MM.1S (cell line): ENCODE measurements at regions not wholly inside any gene's neighbourhood (a gene's known extent, or its start where the extent isn't known, plus 50 kb on each side); places are given as distances from the start of the nearest gene placed in this dataset.

Experiments used
- DNase-seq: peaks from one replicate; pipeline ENCODE4 v3.0.0-alpha.2; 2015
- H2AFZ ChIP-seq: fragments of 300-600 bp; sonication (generic); 2 replicates; pipeline ENCODE4 v1.6.0; 2016; ENCODE audit warnings: antibody characterized with exemption, low read length
- H3F3A ChIP-seq: fragments of 300-600 bp; sonication (generic); 2 replicates; pipeline ENCODE4 v1.6.1; 2016; ENCODE audit warnings: mild to moderate bottlenecking, antibody characterized with exemption, low read length, moderate library complexity, mixed read lengths; ENCODE audit not compliant: insufficient read depth
- H3K27ac ChIP-seq: fragments of 300-600 bp; sonication (generic); 2 replicates; pipeline ENCODE4 v1.5.1; 2016; ENCODE audit warnings: mild to moderate bottlenecking, low read length
- H3K27me3 ChIP-seq: fragments of 300-600 bp; sonication (generic); replicated peaks from 2 replicates; pipeline ENCODE4 v1.6.0; 2016; ENCODE audit warnings: low read length; ENCODE audit not compliant: insufficient read depth
- H3K36me3 ChIP-seq: fragments of 300-600 bp; sonication (generic); replicated peaks from 2 replicates; pipeline ENCODE4 v1.6.1; 2016; ENCODE audit warnings: mild to moderate bottlenecking, low read length, mixed read lengths; ENCODE audit not compliant: insufficient read depth
- H3K4me1 ChIP-seq: fragments of 300-600 bp; sonication (generic); 2 replicates; pipeline ENCODE4 v1.6.1; 2016; ENCODE audit warnings: low read length, mixed read lengths
- H3K4me2 ChIP-seq: fragments of 300-600 bp; sonication (generic); 2 replicates; pipeline ENCODE4 v1.6.0; 2016; ENCODE audit warnings: low read depth, low read length
- H3K4me3 ChIP-seq: fragments of 300-600 bp; sonication (generic); 2 replicates; pipeline ENCODE4 v1.5.1; 2016; ENCODE audit warnings: low read length, mixed read lengths
- H3K79me2 ChIP-seq: fragments of 300-600 bp; sonication (generic); 2 replicates; pipeline ENCODE4 v1.6.1; 2016; ENCODE audit warnings: mixed run types, low read length, mixed read lengths
- H3K9ac ChIP-seq: fragments of 300-600 bp; sonication (generic); 2 replicates; pipeline ENCODE4 v1.6.1; 2016; ENCODE audit warnings: low read length, mixed read lengths
- H3K9me2 ChIP-seq: fragments of 300-600 bp; sonication (generic); replicated peaks from 2 replicates; pipeline ENCODE4 v1.6.1; 2016; ENCODE audit warnings: mild to moderate bottlenecking, low read length, mixed read lengths; ENCODE audit not compliant: insufficient read depth
- H3K9me3 ChIP-seq: fragments of 300-600 bp; sonication (generic); replicated peaks from 2 replicates; pipeline ENCODE4 v1.6.1; 2016; ENCODE audit warnings: mild to moderate bottlenecking, low read length, mixed read lengths; ENCODE audit not compliant: insufficient read depth
- H4K20me1 ChIP-seq: fragments of 300-600 bp; sonication (generic); 2 replicates; pipeline ENCODE4 v1.6.1; 2016; ENCODE audit warnings: mild to moderate bottlenecking, low read length, moderate library complexity, mixed read lengths; ENCODE audit not compliant: insufficient read depth
- EZH2 ChIP-seq: fragments of 300-600 bp; sonication (generic); optimal IDR thresholded peaks from 2 replicates; pipeline ENCODE3; 2017; ENCODE audit warnings: low read depth, mild to moderate bottlenecking, antibody characterized with exemption, low read length, mixed read lengths
- EZH2phosphoT487 ChIP-seq: fragments of 300-600 bp; sonication (generic); IDR thresholded peaks from 2 replicates; pipeline ENCODE4 v1.6.1; 2018; ENCODE audit warnings: antibody characterized with exemption, low read length
- TF ChIP-seq, protein P1 (sequence below): fragments of 300-600 bp; sonication (generic); IDR thresholded peaks from 2 replicates; pipeline ENCODE4 v1.5.1; 2016; ENCODE audit warnings: antibody characterized with exemption, low read length, mixed read lengths

DNA sequence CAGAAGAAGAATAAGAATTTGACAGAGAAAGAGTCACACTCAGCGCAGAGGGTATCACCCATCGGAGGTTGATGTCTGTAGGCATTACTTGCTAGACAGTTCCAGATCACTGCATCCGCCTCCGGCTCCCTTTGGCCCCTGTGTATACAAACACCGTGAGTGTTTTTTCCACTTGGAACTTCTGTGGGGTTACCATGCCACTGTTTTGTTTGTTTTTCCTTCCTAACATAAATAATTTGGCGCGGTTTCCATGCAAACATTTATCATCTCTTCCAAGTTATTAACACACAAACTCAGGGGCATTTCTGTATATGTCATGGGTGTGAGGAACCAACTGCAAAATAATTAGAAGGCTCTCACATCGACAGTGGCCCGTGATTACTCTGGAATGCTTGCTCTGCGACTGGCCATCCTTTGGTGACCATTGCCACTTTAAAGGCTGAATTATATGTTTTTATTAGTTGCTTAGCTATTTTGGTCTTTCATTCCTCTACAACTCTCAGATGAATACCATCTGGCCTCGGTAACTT, 612.2 kb upstream of the MKI67 start:
- DNase-seq = no peak
- no peak overlapping the region for H3K27ac ChIP-seq
- H3K36me3 ChIP-seq = no peaks in the 10 kb centered on the region
- no peak overlapping the region for H2AFZ ChIP-seq
- H3K27me3 ChIP-seq = no peaks in the 10 kb centered on the region
- no peaks in the 10 kb centered on the region for H3K9me3 ChIP-seq
- no peak overlapping the region for H3K9ac ChIP-seq
- no peak overlapping the region for H3K4me2 ChIP-seq
- H3K4me1 ChIP-seq = no peaks in the 10 kb centered on the region
- no peaks in the 10 kb centered on the region for H4K20me1 ChIP-seq
- H3K79me2 ChIP-seq = no peaks in the 10 kb centered on the region
- TF ChIP-seq EZH2 (no peak), EZH2phosphoT487 (no peak)
- TF ChIP-seq, protein P1, sequence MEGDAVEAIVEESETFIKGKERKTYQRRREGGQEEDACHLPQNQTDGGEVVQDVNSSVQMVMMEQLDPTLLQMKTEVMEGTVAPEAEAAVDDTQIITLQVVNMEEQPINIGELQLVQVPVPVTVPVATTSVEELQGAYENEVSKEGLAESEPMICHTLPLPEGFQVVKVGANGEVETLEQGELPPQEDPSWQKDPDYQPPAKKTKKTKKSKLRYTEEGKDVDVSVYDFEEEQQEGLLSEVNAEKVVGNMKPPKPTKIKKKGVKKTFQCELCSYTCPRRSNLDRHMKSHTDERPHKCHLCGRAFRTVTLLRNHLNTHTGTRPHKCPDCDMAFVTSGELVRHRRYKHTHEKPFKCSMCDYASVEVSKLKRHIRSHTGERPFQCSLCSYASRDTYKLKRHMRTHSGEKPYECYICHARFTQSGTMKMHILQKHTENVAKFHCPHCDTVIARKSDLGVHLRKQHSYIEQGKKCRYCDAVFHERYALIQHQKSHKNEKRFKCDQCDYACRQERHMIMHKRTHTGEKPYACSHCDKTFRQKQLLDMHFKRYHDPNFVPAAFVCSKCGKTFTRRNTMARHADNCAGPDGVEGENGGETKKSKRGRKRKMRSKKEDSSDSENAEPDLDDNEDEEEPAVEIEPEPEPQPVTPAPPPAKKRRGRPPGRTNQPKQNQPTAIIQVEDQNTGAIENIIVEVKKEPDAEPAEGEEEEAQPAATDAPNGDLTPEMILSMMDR = no peak
- no peaks in the 10 kb centered on the region for H3K9me2 ChIP-seq
- no peaks in the 10 kb centered on the region for H3F3A ChIP-seq
- no peak overlapping the region for H3K4me3 ChIP-seq

DNA sequence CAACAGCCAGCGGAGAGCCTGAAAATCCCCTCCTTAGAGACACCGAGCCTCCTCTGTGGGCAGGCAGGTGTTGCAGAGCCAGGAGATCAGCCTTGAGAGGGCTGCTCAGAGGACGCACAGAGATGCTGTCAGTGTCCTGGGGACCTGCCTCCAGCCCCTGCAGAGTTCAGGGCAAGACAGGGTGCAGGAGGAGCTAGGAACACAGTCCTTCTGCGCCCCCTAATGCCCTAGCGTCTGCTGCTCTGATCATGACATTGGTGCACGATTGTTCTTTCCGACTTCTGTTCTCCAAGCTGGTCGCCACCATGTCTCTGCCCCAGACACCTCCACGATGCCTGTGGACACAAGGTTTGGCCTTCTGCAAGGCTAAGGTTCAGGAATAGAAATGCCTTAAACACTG, 613.7 kb upstream of the MKI67 start:
- Histone ChIP-seq H3K27me3 (no peaks in the 10 kb centered on the region), H3K4me1 (no peaks in the 10 kb centered on the region), H3K79me2 (no peaks in the 10 kb centered on the region), H3K27ac (no peak overlapping the region), H3K4me3 (no peak overlapping the region), H2AFZ (no peak overlapping the region), H3K9me2 (no peaks in the 10 kb centered on the region), H4K20me1 (no peaks in the 10 kb centered on the region), H3K9ac (no peak overlapping the region), H3K9me3 (no peaks in the 10 kb centered on the region), H3K36me3 (no peaks in the 10 kb centered on the region), H3K4me2 (no peak overlapping the region), H3F3A (no peaks in the 10 kb centered on the region)
- DNase-seq = no peak
- TF ChIP-seq EZH2phosphoT487 (no peak), EZH2 (no peak)
- TF ChIP-seq, protein P1 = no peak

DNA sequence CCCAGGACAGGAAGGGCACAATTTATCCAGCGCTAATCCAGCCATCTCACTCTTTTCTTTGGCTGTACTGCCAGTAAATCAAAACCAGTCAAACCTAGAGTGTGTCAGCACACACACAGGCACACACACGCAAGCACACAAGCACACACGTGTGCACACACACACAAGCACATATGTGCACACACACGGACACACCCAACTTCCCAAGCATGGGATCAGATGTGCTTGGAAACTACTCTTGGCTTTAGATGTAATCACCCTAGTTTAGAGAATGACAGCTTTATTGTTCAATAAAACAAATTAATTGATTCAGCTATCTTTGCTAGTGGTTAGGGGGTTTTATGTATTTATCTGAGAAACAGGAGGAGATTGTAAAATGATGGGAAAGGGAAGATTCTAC, 615.0 kb upstream of the MKI67 start:
- no peak overlapping the region for H3K9ac ChIP-seq
- no peaks in the 10 kb centered on the region for H3K9me2 ChIP-seq
- no peaks in the 10 kb centered on the region for H3K27me3 ChIP-seq
- H2AFZ ChIP-seq = no peak overlapping the region
- no peaks in the 10 kb centered on the region for H3K9me3 ChIP-seq
- no peak overlapping the region for H3K4me3 ChIP-seq
- DNase-seq = no peak
- no peaks in the 10 kb centered on the region for H3K36me3 ChIP-seq
- no peaks in the 10 kb centered on the region for H3K4me1 ChIP-seq
- TF ChIP-seq EZH2phosphoT487 (no peak), EZH2 (no peak)
- TF ChIP-seq, protein P1 = no peak
- H3K79me2 ChIP-seq = no peaks in the 10 kb centered on the region
- H3K4me2 ChIP-seq = no peak overlapping the region
- no peaks in the 10 kb centered on the region for H4K20me1 ChIP-seq
- H3F3A ChIP-seq = no peaks in the 10 kb centered on the region
- no peak overlapping the region for H3K27ac ChIP-seq
